ENCODE measurements at regions not wholly inside any gene's neighbourhood (a gene's known extent, or its start where the extent isn't known, plus 50 kb on each side); places are given as distances from the start of the nearest gene placed in this dataset.

- intact Hi-C loops (cut with DNase I) = no loop called here
- TF ChIP-seq CTCF (IDR thresholded peaks at IDR 0.05) (no peak), POLR2A (IDR thresholded peaks at IDR 0.05) (no peak)
Observed at GRCh38 chr5:114935490-114935889, 234.2 kb downstream of the TRIM36 start.

GRCh38 chr5:114928644-114929462 lies 240.9 kb downstream of the TRIM36 start:
- Histone ChIP-seq H3K4me3 (no peak overlapping the region), H3K27ac (no peak overlapping the region), H3K4me1 (replicated peaks in 1 of 2) (no peaks in the 10 kb centered on the region), H3K27me3 (no peaks in the 10 kb centered on the region), H3K9me3 (replicated peaks in 1 of 3) (no peaks in the 10 kb centered on the region), H3K36me3 (replicated peaks in 1 of 2) (no peaks in the 10 kb centered on the region)
- WGBS, 4 donors = 81 to 95% (median 90%) methylated on average over 6 to 32 of the region's 32 CpGs
- no peak for DNase-seq
- intact Hi-C loops (cut with DNase I) = no loop called here
- TF ChIP-seq POLR2A (IDR thresholded peaks at IDR 0.05) (no peak), CTCF (IDR thresholded peaks at IDR 0.05) (no peak)

More at GRCh38 chr5:114935490-114935889, 234.2 kb downstream of the TRIM36 start:
- no peak for DNase-seq
- H3K9me3 ChIP-seq (replicated peaks in 1 of 3) = peaks cover 0 to 3% (median 0%) of the 10 kb centered on the region in 3 donors
- no peaks in the 10 kb centered on the region for H3K4me1 ChIP-seq (replicated peaks in 1 of 2)
- no peaks in the 10 kb centered on the region for H3K36me3 ChIP-seq (replicated peaks in 1 of 2)
- no peak overlapping the region for H3K27ac ChIP-seq
- no peak overlapping the region for H3K4me3 ChIP-seq
- no peaks in the 10 kb centered on the region for H3K27me3 ChIP-seq

GRCh38 chr5:114924769-114925168 lies 244.9 kb downstream of the TRIM36 start:
- WGBS, 4 donors = 94 to 100% (median 96%) methylated on average over 4 of the region's 4 CpGs
- no peak for DNase-seq
- no peaks in the 10 kb centered on the region for H3K27me3 ChIP-seq
- TF ChIP-seq POLR2A (IDR thresholded peaks at IDR 0.05) = no peak
- no peak for TF ChIP-seq CTCF (IDR thresholded peaks at IDR 0.05)
- no peaks in the 10 kb centered on the region for H3K9me3 ChIP-seq (replicated peaks in 1 of 3)
- no peaks in the 10 kb centered on the region for H3K4me1 ChIP-seq (replicated peaks in 1 of 2)
- no peak overlapping the region for H3K27ac ChIP-seq
- no peaks in the 10 kb centered on the region for H3K36me3 ChIP-seq (replicated peaks in 1 of 2)
- no peak overlapping the region for H3K4me3 ChIP-seq
- intact Hi-C loops (cut with DNase I) = no loop called here

GRCh38 chr5:114912189-114912920 lies 257.4 kb downstream of the TRIM36 start:
- no peak for DNase-seq
- no peaks in the 10 kb centered on the region for H3K27me3 ChIP-seq
- WGBS, 4 donors = 70 to 75% (median 71%) methylated on average over 4 of the region's 4 CpGs

More at GRCh38 chr5:114912189-114912920, 257.4 kb downstream of the TRIM36 start:
- Histone ChIP-seq H3K9me3 (replicated peaks in 1 of 3) (no peaks in the 10 kb centered on the region), H3K27ac (no peak overlapping the region), H3K4me1 (replicated peaks in 1 of 2) (no peaks in the 10 kb centered on the region), H3K36me3 (replicated peaks in 1 of 2) (no peaks in the 10 kb centered on the region), H3K4me3 (no peak overlapping the region)
- intact Hi-C loops (cut with DNase I) = no loop called here
- TF ChIP-seq CTCF (IDR thresholded peaks at IDR 0.05) (no peak), POLR2A (IDR thresholded peaks at IDR 0.05) (no peak)
